WTC11 (cell line): ENCODE measurements at regions not wholly inside any gene's neighbourhood (a gene's known extent, or its start where the extent isn't known, plus 50 kb on each side); places are given as distances from the start of the nearest gene placed in this dataset.

Experiments
- CTCF ChIP-seq: fragments of 200-600 bp; IDR thresholded peaks from 2 replicates; pipeline ENCODE4 v1.8.0; 2022; ENCODE audit warnings: antibody characterized with exemption
- E2F4 ChIP-seq: sonication (generic); formaldehyde crosslinking; IDR thresholded peaks from 2 replicates; pipeline ENCODE4 v1.8.1; 2022; ENCODE audit warnings: low read depth, mild to moderate bottlenecking, moderate library complexity, missing genetic modification reagents, borderline replicate concordance
- ELF4 ChIP-seq: sonication (generic); formaldehyde crosslinking; IDR thresholded peaks from 2 replicates; pipeline ENCODE4 v1.8.1; 2022; ENCODE audit warnings: low read depth, mild to moderate bottlenecking, moderate library complexity, missing genetic modification reagents
- HMGXB4 ChIP-seq: sonication (generic); formaldehyde crosslinking; IDR thresholded peaks from 2 replicates; pipeline ENCODE4 v1.8.1; 2023; ENCODE audit warnings: mild to moderate bottlenecking, moderate library complexity, missing genetic modification reagents
- MAX ChIP-seq: sonication (generic); formaldehyde crosslinking; IDR thresholded peaks from 2 replicates; pipeline ENCODE4 v1.8.0; 2022; ENCODE audit warnings: mild to moderate bottlenecking, missing genetic modification reagents
- TEAD4 ChIP-seq: sonication (generic); formaldehyde crosslinking; IDR thresholded peaks from 2 replicates; pipeline ENCODE4 v1.8.0; 2022; ENCODE audit warnings: mild to moderate bottlenecking, missing genetic modification reagents
- ZNF138 ChIP-seq: sonication (generic); formaldehyde crosslinking; conservative IDR thresholded peaks from 2 replicates; pipeline ENCODE4 v1.8.1; 2022; ENCODE audit warnings: mild to moderate bottlenecking, moderate library complexity, missing genetic modification reagents
- ZNF416 ChIP-seq: fragments of 250-450 bp; sonication (Bioruptor Pico); IDR thresholded peaks from 2 replicates; pipeline ENCODE4 v1.9.0; 2021; ENCODE audit warnings: mild to moderate bottlenecking, inconsistent platforms

- TF ChIP-seq MAX: no peak
- no peak for TF ChIP-seq ELF4 (CRISPR knock-in tag)
- no peak for TF ChIP-seq CTCF
- TF ChIP-seq ZNF138 (CRISPR knock-in tag): no peak
- no peak for TF ChIP-seq TEAD4 (CRISPR knock-in tag)
- no peak for TF ChIP-seq HMGXB4 (CRISPR knock-in tag)
- TF ChIP-seq E2F4 (CRISPR knock-in tag): no peak
- no peak for TF ChIP-seq ZNF416 (CRISPR knock-in tag)
Observed at GRCh38 chr1:11377001-11377583, 101.9 kb upstream of the DISP3 start.
